H1 (cell line): ENCODE measurements at regions not wholly inside any gene's neighbourhood (a gene's known extent, or its start where the extent isn't known, plus 50 kb on each side); places are given as distances from the start of the nearest gene placed in this dataset.

Experiments used
- CTCF ChIA-PET: fragments of 300-600 bp; sonication (Branson Sonifier 250); formaldehyde crosslinking; loops from one replicate; lab custom pipeline; 2021; ENCODE audit not compliant: partially characterized antibody; lab: Charles Lee
- POLR2A ChIA-PET: fragments of 300-600 bp; sonication (Branson Sonifier 250); formaldehyde crosslinking; loops from one replicate; lab custom pipeline; 2021; ENCODE audit warnings: inconsistent platforms; ENCODE audit not compliant: partially characterized antibody; lab: Charles Lee
- DNase-seq, 2 experiments: peaks; one replicate each; pipeline versions ENCODE4 v3.0.0 to v3.0.0-alpha.2; 2010 to 2022; ENCODE audit warnings: low spot score in 2 of 2, low read depth in 1 of 2, mixed read lengths in 1 of 2
- FAIRE-seq: peaks from 2 replicates; lab custom pipeline; 2011; peaks lifted over from hg19 to GRCh38; lab: Jason Lieb, UNC
- H2AFZ ChIP-seq: 2 replicates; pipeline ENCODE4 v1.8.1; 2012; ENCODE audit warnings: low read length, inconsistent platforms
- H2AK5ac ChIP-seq: 2 replicates; pipeline ENCODE4 v1.6.1; 2013; ENCODE audit warnings: low read depth, low read length
- H2BK120ac ChIP-seq: replicated peaks from 2 replicates; pipeline ENCODE3; 2013; ENCODE audit warnings: low read depth, low read length, inconsistent platforms
- H2BK12ac ChIP-seq: 2 replicates; pipeline ENCODE4 v1.6.1; 2013; ENCODE audit warnings: low read depth, low read length
- H2BK15ac ChIP-seq: 2 replicates; pipeline ENCODE4 v1.6.1; 2013; ENCODE audit warnings: low read length
- H2BK20ac ChIP-seq: 2 replicates; pipeline ENCODE4 v1.6.1; 2013; ENCODE audit warnings: low read length
- H2BK5ac ChIP-seq: 2 replicates; pipeline ENCODE4 v1.6.1; 2013; ENCODE audit warnings: low read depth, low read length
- H3K14ac ChIP-seq: 2 replicates; pipeline ENCODE4 v1.6.1; 2013; ENCODE audit warnings: inconsistent platforms; ENCODE audit not compliant: insufficient read length
- H3K18ac ChIP-seq: 2 replicates; pipeline ENCODE4 v1.6.1; 2013; ENCODE audit warnings: low read length; ENCODE audit errors: extremely low read depth
- H3K23ac ChIP-seq: 2 replicates; pipeline ENCODE4 v1.6.1; 2013; ENCODE audit warnings: inconsistent platforms; ENCODE audit not compliant: insufficient read length
- H3K23me2 ChIP-seq: 2 replicates; pipeline ENCODE4 v1.6.1; 2013; ENCODE audit warnings: low read depth, low read length
- H3K27ac ChIP-seq: 2 replicates; pipeline ENCODE4 v1.6.1; 2011; ENCODE audit warnings: low read depth, low read length, inconsistent platforms
- H3K27me3 ChIP-seq, 4 experiments: replicated peaks in 1 of 4; 1 replicate in 1 of 4; 2 replicates in 3 of 4; pipeline versions ENCODE4 v1.6.1 to v1.8.1; 2011 to 2013; ENCODE audit warnings: low read length in 3 of 4, mild to moderate bottlenecking in 3 of 4, inconsistent platforms in 2 of 4, mixed read lengths in 2 of 4, moderate library complexity in 1 of 4; ENCODE audit not compliant: control insufficient read depth in 3 of 4, insufficient read depth in 3 of 4; ENCODE audit errors: extremely low read depth in 1 of 4
- H3K36me3 ChIP-seq, 4 experiments: 2 replicates each; pipeline versions ENCODE4 v1.6.1 to v1.8.1; 2011 to 2013; ENCODE audit warnings: mild to moderate bottlenecking in 4 of 4, low read length in 3 of 4, moderate library complexity in 2 of 4, control low read depth in 1 of 4, inconsistent platforms in 1 of 4; ENCODE audit not compliant: insufficient read depth in 4 of 4, control insufficient read depth in 2 of 4
- H3K4ac ChIP-seq: replicated peaks from 2 replicates; pipeline ENCODE3; 2013; ENCODE audit warnings: low read length, low read depth, mixed read lengths, inconsistent platforms; ENCODE audit not compliant: insufficient read length
- H3K4me1 ChIP-seq, 4 experiments: replicated peaks in 1 of 4; 1 replicate in 1 of 4; 2 replicates in 3 of 4; pipeline versions ENCODE4 v1.6.1 to v1.8.1; 2011 to 2013; ENCODE audit warnings: low read length in 3 of 4, inconsistent platforms in 2 of 4, mixed read lengths in 1 of 4; ENCODE audit not compliant: insufficient read depth in 4 of 4, control insufficient read depth in 3 of 4
- H3K4me2 ChIP-seq, 2 experiments: 2 replicates each; pipeline versions ENCODE4 v1.6.1 to v1.8.1; 2011 to 2013; ENCODE audit warnings: low read depth in 2 of 2, low read length in 2 of 2, control low read depth in 1 of 2, inconsistent platforms in 1 of 2, mild to moderate bottlenecking in 1 of 2; ENCODE audit not compliant: insufficient read depth in 1 of 2
- H3K4me3 ChIP-seq, 4 experiments: fragments of 200-600, 300-600 bp in 1 of 4; sonication (generic), shearing (Covaris generic), sonication (Bioruptor Twin) in 1 of 4; 2 replicates each; pipeline versions ENCODE4 v1.5.1 to v1.8.1; 2011 to 2016; ENCODE audit warnings: low read length in 4 of 4, low read depth in 3 of 4, control low read depth in 2 of 4, inconsistent platforms in 2 of 4, mild to moderate bottlenecking in 2 of 4, mixed read lengths in 1 of 4, moderate library complexity in 1 of 4; ENCODE audit not compliant: insufficient read depth in 2 of 4; ENCODE audit errors: extremely low read depth in 1 of 4
- H3K56ac ChIP-seq: replicated peaks from 2 replicates; pipeline ENCODE3; 2013; ENCODE audit warnings: low read depth, mild to moderate bottlenecking, mixed read lengths, low read length, inconsistent platforms; ENCODE audit not compliant: insufficient read length
- H3K79me1 ChIP-seq: 2 replicates; pipeline ENCODE4 v1.6.1; 2013; ENCODE audit warnings: low read depth, low read length, control low read depth
- H3K79me2 ChIP-seq, 2 experiments: 2 replicates each; pipeline versions ENCODE4 v1.6.1 to v1.8.1; 2012 to 2013; ENCODE audit warnings: low read length in 2 of 2, mild to moderate bottlenecking in 2 of 2, inconsistent platforms in 1 of 2; ENCODE audit not compliant: insufficient read depth in 2 of 2, control insufficient read depth in 1 of 2
- H3K9ac ChIP-seq, 4 experiments: replicated peaks in 1 of 4; 1 replicate in 1 of 4; 2 replicates in 3 of 4; pipeline versions ENCODE4 v1.6.1 to v1.8.1; 2011 to 2013; ENCODE audit warnings: low read depth in 3 of 4, low read length in 3 of 4, control low read depth in 2 of 4, mild to moderate bottlenecking in 2 of 4, moderate library complexity in 2 of 4, inconsistent platforms in 1 of 4; ENCODE audit errors: extremely low read depth in 1 of 4
- H3K9me3 ChIP-seq, 2 experiments: 2 replicates each; pipeline versions ENCODE4 v1.6.1 to v1.8.1; 2012 to 2013; ENCODE audit warnings: mild to moderate bottlenecking in 2 of 2, moderate library complexity in 2 of 2, control low read depth in 1 of 2, inconsistent platforms in 1 of 2, low read depth in 1 of 2, low read length in 1 of 2, mixed read lengths in 1 of 2; ENCODE audit not compliant: insufficient read depth in 2 of 2
- H4K20me1 ChIP-seq, 2 experiments: replicated peaks in 1 of 2; 2 replicates each; pipeline versions ENCODE3 to v1.8.1; 2011 to 2013; ENCODE audit warnings: inconsistent platforms in 2 of 2, low read length in 2 of 2, mild to moderate bottlenecking in 1 of 2; ENCODE audit not compliant: insufficient read depth in 2 of 2, control insufficient read depth in 1 of 2
- H4K5ac ChIP-seq: 2 replicates; pipeline ENCODE4 v1.6.1; 2013; ENCODE audit warnings: low read length, low read depth, mixed read lengths, inconsistent platforms; ENCODE audit not compliant: insufficient read length
- H4K8ac ChIP-seq: 2 replicates; pipeline ENCODE4 v1.8.0; 2013; ENCODE audit warnings: mild to moderate bottlenecking, moderate library complexity, low read length, inconsistent platforms; ENCODE audit not compliant: insufficient read depth; ENCODE audit errors: extremely low read depth
- H4K91ac ChIP-seq: replicated peaks from 2 replicates; pipeline ENCODE3; 2013; ENCODE audit warnings: low read length, mixed read lengths, inconsistent platforms; ENCODE audit not compliant: insufficient read length
- CHD2 ChIP-seq: IDR thresholded peaks from 2 replicates; pipeline ENCODE4 v1.6.1; 2012; ENCODE audit warnings: low read length, improper control_type of control experiment
- HDAC6 ChIP-seq: IDR thresholded peaks from one replicate; pipeline ENCODE4 v1.7.1; 2012; ENCODE audit warnings: low read depth, mild to moderate bottlenecking, inconsistent platforms, low read length, moderate library complexity
- KDM1A ChIP-seq: fragments of 200-600, 300-600 bp; sonication (generic); IDR thresholded peaks from 2 replicates; pipeline ENCODE4 v1.7.1; 2016; ENCODE audit warnings: mild to moderate bottlenecking, low read length, borderline replicate concordance
- PHF8 ChIP-seq: fragments of 200-600 bp; sonication (generic); conservative IDR thresholded peaks from 2 replicates; pipeline ENCODE4 v1.7.1; 2012; ENCODE audit warnings: low read depth, mild to moderate bottlenecking, inconsistent platforms, low read length, moderate library complexity
- POLR2A ChIP-seq, 2 experiments: IDR thresholded peaks; 1 replicate in 1 of 2; 2 replicates in 1 of 2; pipeline ENCODE4 v1.6.1; 2011; ENCODE audit warnings: low read depth in 2 of 2, low read length in 2 of 2, mild to moderate bottlenecking in 2 of 2; ENCODE audit errors: control extremely low read depth in 1 of 2
- RNF2 ChIP-seq: fragments of 200-900, 300-1000 bp; sonication (generic); IDR thresholded peaks from 2 replicates; pipeline ENCODE4 v1.7.1; 2016; ENCODE audit warnings: borderline replicate concordance, low read depth, mild to moderate bottlenecking, antibody characterized with exemption, low read length; ENCODE audit not compliant: poor library complexity, severe bottlenecking; ENCODE audit errors: missing control alignments
- RXRA ChIP-seq: IDR thresholded peaks from 2 replicates; pipeline ENCODE4 v1.6.1; 2011; ENCODE audit warnings: low read depth, mild to moderate bottlenecking, low read length, moderate library complexity; ENCODE audit not compliant: insufficient read depth
- SAP30 ChIP-seq: fragments of 300-600 bp; sonication (generic); IDR thresholded peaks from 2 replicates; pipeline ENCODE4 v1.7.1; 2012; ENCODE audit warnings: low read length, moderate library complexity, mild to moderate bottlenecking, inconsistent platforms; ENCODE audit not compliant: insufficient read depth, insufficient replicate concordance
- SIN3A ChIP-seq, 2 experiments: IDR thresholded peaks in 1 of 2; conservative IDR thresholded peaks in 1 of 2; 2 replicates each; pipeline ENCODE4 v1.6.1; 2011 to 2012; ENCODE audit warnings: low read length in 2 of 2, improper control_type of control experiment in 1 of 2, low read depth in 1 of 2, mild to moderate bottlenecking in 1 of 2
- TCF12 ChIP-seq: IDR thresholded peaks from 2 replicates; pipeline ENCODE4 v1.6.1; 2011; ENCODE audit warnings: low read depth, mild to moderate bottlenecking, low read length
- YY1 ChIP-seq: IDR thresholded peaks from 2 replicates; pipeline ENCODE4 v1.6.1; 2011; ENCODE audit warnings: low read depth, mild to moderate bottlenecking, low read length
- WGBS, 2 experiments: shearing (Covaris generic) in 1 of 2; methylation state at CpG; one replicate each; pipeline versions ENCODE4 v1.1.6 to v1.1.7; 2013 to 2015; ENCODE audit warnings: low lambda C conversion rate in 2 of 2, mixed read lengths in 2 of 2, inconsistent platforms in 1 of 2, low coverage in 1 of 2, missing lambda C conversion rate in 1 of 2; ENCODE audit not compliant: insufficient replicate concordance in 2 of 2, insufficient coverage in 1 of 2, insufficient read length in 1 of 2; ENCODE audit errors: extremely low coverage in 1 of 2, missing lambda C conversion rate in 1 of 2; 5-methylcytosine and 5-hydroxymethylcytosine counted together

GRCh38 chr9:18037981-18038380 is 436.0 kb upstream of the ADAMTSL1 start:
- no peak overlapping the region for H2BK20ac ChIP-seq
- no peaks in the 10 kb centered on the region for H3K27me3 ChIP-seq
- H3K18ac ChIP-seq, result no peak overlapping the region
- ChIA-PET CTCF (interaction anchor here (0.8 to 2.5 kb wide), 5 partner anchors 21 to 223 kb away, joined by 3 to 7 read pairs (median 3); no protein-coding TSS in a partner anchor), POLR2A (no interaction called here)
- no peaks in the 10 kb centered on the region for H3K36me3 ChIP-seq
- no peak overlapping the region for H2BK15ac ChIP-seq
- peaks cover 0 to 8% (median 3%) of the 10 kb centered on the region in 4 experiments; a peak in 2 of 7 replicates for H3K4me1 ChIP-seq
- FAIRE-seq (no peak), DNase-seq (no peak)
- H3K79me1 ChIP-seq, result no peaks in the 10 kb centered on the region
- H3K27ac ChIP-seq, result no peak overlapping the region
- no peak overlapping the region for H3K4me2 ChIP-seq
- H3K4me3 ChIP-seq, result no peak overlapping the region
- no peak for TF ChIP-seq KDM1A
- no peak for TF ChIP-seq RNF2
- TF ChIP-seq HDAC6, result no peak
- TF ChIP-seq YY1, result no peak
- TF ChIP-seq CHD2, result no peak
- TF ChIP-seq RXRA, result no peak
- no peak for TF ChIP-seq PHF8
- TF ChIP-seq SAP30, result no peak
- TF ChIP-seq POLR2A (IDR thresholded peaks at IDR 0.05; ENCODE audit: control extremely low read depth in 1 of 2, low read depth in 2 of 2, low read length in 2 of 2), result no peak
- no peak for TF ChIP-seq TCF12
- no peak for TF ChIP-seq SIN3A (conservative IDR thresholded peaks at IDR 0.05 in 1 of 2, IDR thresholded peaks at IDR 0.05 in 1 of 2; ENCODE audit: low read depth in 1 of 2, low read length in 2 of 2)
- H3K56ac ChIP-seq, result no peak overlapping the region
- H4K20me1 ChIP-seq, result no peaks in the 10 kb centered on the region
- H2AFZ ChIP-seq, result no peak overlapping the region
- H2AK5ac ChIP-seq, result no peak overlapping the region
- H2BK12ac ChIP-seq, result peak overlapping the region; percentile 73; the same call in 1 of the 2 replicates
- WGBS, 2 experiments, result 90% methylated on average over 6 of the region's 6 CpGs; no CpG with 5 or more reads in 1 of the 2 experiments
- no peak overlapping the region for H3K14ac ChIP-seq
- no peak overlapping the region for H3K23ac ChIP-seq
- no peak overlapping the region for H4K8ac ChIP-seq
- no peaks in the 10 kb centered on the region for H3K23me2 ChIP-seq
- no peak overlapping the region for H3K9ac ChIP-seq
- H2BK120ac ChIP-seq, result no peak overlapping the region
- 0 out of 2 replicates have a peak overlapping the region, but pooled peaks have one; percentile 9 for H2BK5ac ChIP-seq
- H4K5ac ChIP-seq, result peak overlapping the region; percentile 40
- no peaks in the 10 kb centered on the region for H3K79me2 ChIP-seq
- peak overlapping the region; percentile 57 for H4K91ac ChIP-seq
- no peak overlapping the region for H3K4ac ChIP-seq
- no peaks in the 10 kb centered on the region for H3K9me3 ChIP-seq
